ENCODE measurements at regions not wholly inside any gene's neighbourhood (a gene's known extent, or its start where the extent isn't known, plus 50 kb on each side); places are given as distances from the start of the nearest gene placed in this dataset.

- TF ChIP-seq CTCF (IDR thresholded peaks at IDR 0.05 in 8 of 11, conservative IDR thresholded peaks at IDR 0.05 in 3 of 11): no peak
- TF ChIP-seq POLR2A (IDR thresholded peaks at IDR 0.05): no peak
These were observed 1069.5 kb downstream of the TRHDE start for GRCh38 chr12:73341559-73342247.

Measured in spleen (tissue), 7 donors.